ENCODE measurements at regions not wholly inside any gene's neighbourhood (a gene's known extent, or its start where the extent isn't known, plus 50 kb on each side); places are given as distances from the start of the nearest gene placed in this dataset.
"Not testable (repeated sequence)": the region's sequence is repeated elsewhere in the genome, so short reads cannot be mapped to it uniquely, and the experiment has no call there.

GRCh38 chr6:166788846-166789529 lies 161.9 kb upstream of the RPS6KA2 start:
- not testable (repeated sequence) for TF ChIP-seq POLR2AphosphoS5, POLR2A, CTCF (IDR thresholded peaks at IDR 0.05)

All from upper lobe of left lung (tissue), 4 donors.